GM18873 (cell line): ENCODE measurements at regions not wholly inside any gene's neighbourhood (a gene's known extent, or its start where the extent isn't known, plus 50 kb on each side); places are given as distances from the start of the nearest gene placed in this dataset.

ENCODE experiments used
- ATAC-seq: cut with Tn5 transposase; IDR thresholded peaks from one replicate; pipeline ENCODE4 v1.9.1; 2021; ENCODE audit warnings: mild to moderate bottlenecking, moderate library complexity, moderate number of reproducible peaks; ENCODE audit not compliant: unreplicated experiment, low FRiP score

- ATAC-seq: no peak
Observed at GRCh38 chr6:43862925-43863324, 92.9 kb downstream of the VEGFA start.

GRCh38 chr6:43861212-43861894 is 91.3 kb downstream of the VEGFA start:
- no peak for ATAC-seq

GRCh38 chr6:43860285-43860684 is 90.3 kb downstream of the VEGFA start:
- ATAC-seq: no peak

- ATAC-seq: no peak
Observed at GRCh38 chr6:43859213-43859612, 89.2 kb downstream of the VEGFA start.

- no peak for ATAC-seq
Observed at GRCh38 chr6:43858161-43859153, 88.4 kb downstream of the VEGFA start.

- no peak for ATAC-seq
Observed at GRCh38 chr6:43856005-43856765, 86.2 kb downstream of the VEGFA start.

- no peak for ATAC-seq
Observed at GRCh38 chr6:43855247-43855646, 85.2 kb downstream of the VEGFA start.

- no peak for ATAC-seq
Observed at GRCh38 chr6:43853066-43853650, 83.1 kb downstream of the VEGFA start.

GRCh38 chr6:43852350-43852864 is 82.4 kb downstream of the VEGFA start:
- no peak for ATAC-seq

GRCh38 chr6:43851204-43851865 is 81.3 kb downstream of the VEGFA start:
- ATAC-seq: no peak

GRCh38 chr6:43850314-43851203 is 80.5 kb downstream of the VEGFA start:
- no peak for ATAC-seq

- no peak for ATAC-seq
Observed at GRCh38 chr6:43849844-43850243, 79.8 kb downstream of the VEGFA start.

- ATAC-seq: no peak
Observed at GRCh38 chr6:43848671-43849391, 78.8 kb downstream of the VEGFA start.

GRCh38 chr6:43847741-43848630 is 78.0 kb downstream of the VEGFA start:
- no peak for ATAC-seq

- no peak for ATAC-seq
Observed at GRCh38 chr6:43846556-43846955, 76.5 kb downstream of the VEGFA start.

- no peak for ATAC-seq
Observed at GRCh38 chr6:43845646-43846045, 75.6 kb downstream of the VEGFA start.

GRCh38 chr6:43843669-43844171 is 73.7 kb downstream of the VEGFA start:
- no peak for ATAC-seq
